ENCODE measurements at regions not wholly inside any gene's neighbourhood (a gene's known extent, or its start where the extent isn't known, plus 50 kb on each side); places are given as distances from the start of the nearest gene placed in this dataset.

- ATAC-seq (ENCODE audit: low read depth in 2 of 2) (no peak), DNase-seq (no peak)
- Mint-ChIP-seq H3K36me3 (no peaks in the 10 kb centered on the region), H3K27ac (no peak overlapping the region), H3K9me3 (peaks cover 0 to 3% (median 0%) of the 10 kb centered on the region in 7 donors), H3K4me3 (no peak overlapping the region), H3K27me3 (peaks cover 58 to 60% (median 58%) of the 10 kb centered on the region in 3 donors), H3K4me1 (no peaks in the 10 kb centered on the region)
Measured at GRCh38 chr9:90343366-90343765, 299.3 kb downstream of the DIRAS2 start.

- Mint-ChIP-seq H3K36me3 (no peaks in the 10 kb centered on the region), H3K4me1 (no peaks in the 10 kb centered on the region), H3K4me3 (no peak overlapping the region), H3K27ac (no peak overlapping the region), H3K9me3 (peaks cover 0 to 3% (median 0%) of the 10 kb centered on the region in 7 donors), H3K27me3 (peaks cover 62 to 64% (median 62%) of the 10 kb centered on the region in 3 donors)
- no peak for DNase-seq
- ATAC-seq (ENCODE audit: low read depth in 2 of 2) = no peak
Measured at GRCh38 chr9:90343991-90344390, 298.6 kb downstream of the DIRAS2 start.

GRCh38 chr9:90365666-90366065 lies 277.0 kb downstream of the DIRAS2 start:
- Mint-ChIP-seq H3K9me3 (peaks cover 0 to 6% (median 0%) of the 10 kb centered on the region in 7 donors), H3K27me3 (peaks cover 27 to 49% (median 42%) of the 10 kb centered on the region in 3 donors), H3K4me1 (no peaks in the 10 kb centered on the region), H3K4me3 (no peak overlapping the region), H3K27ac (no peak overlapping the region), H3K36me3 (no peaks in the 10 kb centered on the region)
- no peak for DNase-seq
- no peak for ATAC-seq (ENCODE audit: low read depth in 2 of 2)

- no peak overlapping the region for H3K27ac Mint-ChIP-seq
- DNase-seq = no peak
- ATAC-seq (ENCODE audit: low read depth in 2 of 2) = no peak
Measured at GRCh38 chr9:90368241-90368640, 274.4 kb downstream of the DIRAS2 start.

GRCh38 chr9:90368928-90369327 lies 273.7 kb downstream of the DIRAS2 start:
- H3K4me3 Mint-ChIP-seq = no peak overlapping the region
- DNase-seq = no peak
- no peaks in the 10 kb centered on the region for H3K36me3 Mint-ChIP-seq
- no peak for ATAC-seq (ENCODE audit: low read depth in 2 of 2)
- no peaks in the 10 kb centered on the region for H3K9me3 Mint-ChIP-seq
- H3K4me1 Mint-ChIP-seq = no peaks in the 10 kb centered on the region
- H3K27ac Mint-ChIP-seq = no peak overlapping the region
- H3K27me3 Mint-ChIP-seq = peaks cover 27 to 59% (median 59%) of the 10 kb centered on the region in 3 donors

More at GRCh38 chr9:90368241-90368640, 274.4 kb downstream of the DIRAS2 start:
- H3K9me3 Mint-ChIP-seq = no peaks in the 10 kb centered on the region
- no peak overlapping the region for H3K4me3 Mint-ChIP-seq
- no peaks in the 10 kb centered on the region for H3K36me3 Mint-ChIP-seq
- no peaks in the 10 kb centered on the region for H3K4me1 Mint-ChIP-seq
- H3K27me3 Mint-ChIP-seq = peaks cover 27 to 60% (median 53%) of the 10 kb centered on the region in 3 donors

- Mint-ChIP-seq H3K4me1 (no peaks in the 10 kb centered on the region), H3K36me3 (no peaks in the 10 kb centered on the region), H3K4me3 (no peak overlapping the region), H3K27ac (no peak overlapping the region), H3K9me3 (no peaks in the 10 kb centered on the region), H3K27me3 (peaks cover 28 to 56% (median 52%) of the 10 kb centered on the region in 3 donors)
- DNase-seq = no peak
- ATAC-seq (ENCODE audit: low read depth in 2 of 2) = no peak
Measured at GRCh38 chr9:90379771-90380170, 262.9 kb downstream of the DIRAS2 start.

- Mint-ChIP-seq H3K27me3 (peaks cover 16 to 52% (median 42%) of the 10 kb centered on the region in 3 donors), H3K9me3 (no peaks in the 10 kb centered on the region), H3K36me3 (no peaks in the 10 kb centered on the region), H3K4me1 (no peaks in the 10 kb centered on the region), H3K27ac (no peak overlapping the region), H3K4me3 (no peak overlapping the region)
- ATAC-seq (ENCODE audit: low read depth in 2 of 2) = no peak
- DNase-seq = no peak
Measured at GRCh38 chr9:90385146-90385545, 257.5 kb downstream of the DIRAS2 start.

- H3K4me3 Mint-ChIP-seq = no peak overlapping the region
- no peak for ATAC-seq (ENCODE audit: low read depth in 2 of 2)
- H3K4me1 Mint-ChIP-seq = no peaks in the 10 kb centered on the region
- no peak for DNase-seq
- H3K27ac Mint-ChIP-seq = no peak overlapping the region
- H3K27me3 Mint-ChIP-seq = peaks cover 18 to 47% (median 32%) of the 10 kb centered on the region in 3 donors
- H3K9me3 Mint-ChIP-seq = peaks cover 0 to 2% (median 0%) of the 10 kb centered on the region in 7 donors
- H3K36me3 Mint-ChIP-seq = no peaks in the 10 kb centered on the region
Measured at GRCh38 chr9:90393365-90394152, 249.1 kb downstream of the DIRAS2 start.

GRCh38 chr9:90394871-90395270 lies 247.8 kb downstream of the DIRAS2 start:
- ATAC-seq (ENCODE audit: low read depth in 2 of 2) (no peak), DNase-seq (no peak)
- no peaks in the 10 kb centered on the region for H3K36me3 Mint-ChIP-seq
- H3K27me3 Mint-ChIP-seq = peaks cover 26 to 40% (median 26%) of the 10 kb centered on the region in 3 donors
- no peak overlapping the region for H3K27ac Mint-ChIP-seq
- H3K9me3 Mint-ChIP-seq = peaks cover 0 to 2% (median 0%) of the 10 kb centered on the region in 7 donors
- H3K4me1 Mint-ChIP-seq = no peaks in the 10 kb centered on the region
- H3K4me3 Mint-ChIP-seq = no peak overlapping the region

- no peaks in the 10 kb centered on the region for H3K36me3 Mint-ChIP-seq
- H3K27ac Mint-ChIP-seq = no peak overlapping the region
Measured at GRCh38 chr9:90400091-90400490, 242.5 kb downstream of the DIRAS2 start.

GRCh38 chr9:90408659-90409058 lies 234.0 kb downstream of the DIRAS2 start:
- no peak for DNase-seq
- peaks cover 5 to 40% (median 17%) of the 10 kb centered on the region in 7 donors for H3K9me3 Mint-ChIP-seq
- H3K27me3 Mint-ChIP-seq = peaks cover 3 to 25% (median 15%) of the 10 kb centered on the region in 3 donors
- no peak overlapping the region for H3K27ac Mint-ChIP-seq
- no peak for ATAC-seq (ENCODE audit: low read depth in 2 of 2)
- no peaks in the 10 kb centered on the region for H3K4me1 Mint-ChIP-seq
- H3K4me3 Mint-ChIP-seq = no peak overlapping the region
- H3K36me3 Mint-ChIP-seq = peaks cover 0 to 10% of the 10 kb centered on the region in 2 donors

More at GRCh38 chr9:90400091-90400490, 242.5 kb downstream of the DIRAS2 start:
- no peaks in the 10 kb centered on the region for H3K4me1 Mint-ChIP-seq
- DNase-seq (no peak), ATAC-seq (ENCODE audit: low read depth in 2 of 2) (no peak)
- peaks cover 30 to 31% (median 30%) of the 10 kb centered on the region in 3 donors for H3K27me3 Mint-ChIP-seq
- H3K9me3 Mint-ChIP-seq = peaks cover 0 to 2% (median 0%) of the 10 kb centered on the region in 7 donors
- H3K4me3 Mint-ChIP-seq = no peak overlapping the region

GRCh38 chr9:90419221-90419851 lies 223.3 kb downstream of the DIRAS2 start:
- Mint-ChIP-seq H3K4me1 (no peaks in the 10 kb centered on the region), H3K27me3 (peaks cover 9 to 32% (median 21%) of the 10 kb centered on the region in 3 donors), H3K9me3 (no peaks in the 10 kb centered on the region), H3K4me3 (no peak overlapping the region), H3K36me3 (no peaks in the 10 kb centered on the region), H3K27ac (no peak overlapping the region)
- DNase-seq (no peak), ATAC-seq (ENCODE audit: low read depth in 2 of 2) (no peak)

- no peak overlapping the region for H3K4me3 Mint-ChIP-seq
- ATAC-seq (ENCODE audit: low read depth in 2 of 2) (no peak), DNase-seq (no peak)
- H3K36me3 Mint-ChIP-seq = no peaks in the 10 kb centered on the region
- no peaks in the 10 kb centered on the region for H3K4me1 Mint-ChIP-seq
- no peaks in the 10 kb centered on the region for H3K9me3 Mint-ChIP-seq
- H3K27me3 Mint-ChIP-seq = peaks cover 12 to 34% (median 24%) of the 10 kb centered on the region in 3 donors
- no peak overlapping the region for H3K27ac Mint-ChIP-seq
Measured at GRCh38 chr9:90420211-90420610, 222.4 kb downstream of the DIRAS2 start.
